ENCODE measurements at regions not wholly inside any gene's neighbourhood (a gene's known extent, or its start where the extent isn't known, plus 50 kb on each side); places are given as distances from the start of the nearest gene placed in this dataset.

DNA sequence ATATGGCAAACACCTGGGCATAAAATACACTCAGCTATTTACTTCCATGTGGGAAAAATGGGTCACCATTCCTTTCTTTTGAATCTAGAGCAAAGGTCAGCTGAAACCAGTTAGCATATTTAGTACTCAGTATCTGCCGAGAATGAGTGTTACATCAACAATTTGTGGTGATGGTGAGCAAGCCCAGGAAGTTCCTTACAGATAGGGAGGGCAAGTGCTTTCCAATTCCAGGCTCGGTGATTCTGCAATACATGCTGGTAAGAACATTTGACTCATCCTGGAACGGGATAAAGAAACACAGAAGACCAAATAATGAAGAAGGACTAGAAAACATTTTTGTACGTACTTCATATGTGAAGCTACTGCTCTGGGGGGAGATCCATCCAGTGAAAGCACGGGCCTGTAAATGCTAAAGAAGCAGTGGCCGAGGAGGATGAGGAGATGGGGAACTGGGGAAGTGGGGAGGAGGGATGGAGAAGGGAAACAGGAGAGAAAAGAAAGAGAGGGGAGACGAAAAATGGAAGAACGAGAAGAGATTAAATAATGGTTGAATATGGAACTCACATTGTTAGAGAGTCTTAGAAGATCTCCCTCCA is 251.9 kb downstream of the TTC32 start:
- H3K9ac ChIP-seq (ENCODE audit: low read length): no peak overlapping the region
- H3K36me3 ChIP-seq (replicated peaks; ENCODE audit: insufficient read depth, low read length): no peaks in the 10 kb centered on the region
- no peaks in the 10 kb centered on the region for H3K9me3 ChIP-seq (replicated peaks; ENCODE audit: insufficient read depth, low read length)
- no peak for DNase-seq
- no peaks in the 10 kb centered on the region for H4K20me1 ChIP-seq (ENCODE audit: insufficient read depth, low read length)
- TF ChIP-seq EZH2phosphoT487 (IDR thresholded peaks at IDR 0.05; ENCODE audit: low read length) (no peak), EZH2 (optimal IDR thresholded peaks at IDR 0.05; ENCODE audit: low read depth, low read length) (no peak)
- TF ChIP-seq, protein P1, sequence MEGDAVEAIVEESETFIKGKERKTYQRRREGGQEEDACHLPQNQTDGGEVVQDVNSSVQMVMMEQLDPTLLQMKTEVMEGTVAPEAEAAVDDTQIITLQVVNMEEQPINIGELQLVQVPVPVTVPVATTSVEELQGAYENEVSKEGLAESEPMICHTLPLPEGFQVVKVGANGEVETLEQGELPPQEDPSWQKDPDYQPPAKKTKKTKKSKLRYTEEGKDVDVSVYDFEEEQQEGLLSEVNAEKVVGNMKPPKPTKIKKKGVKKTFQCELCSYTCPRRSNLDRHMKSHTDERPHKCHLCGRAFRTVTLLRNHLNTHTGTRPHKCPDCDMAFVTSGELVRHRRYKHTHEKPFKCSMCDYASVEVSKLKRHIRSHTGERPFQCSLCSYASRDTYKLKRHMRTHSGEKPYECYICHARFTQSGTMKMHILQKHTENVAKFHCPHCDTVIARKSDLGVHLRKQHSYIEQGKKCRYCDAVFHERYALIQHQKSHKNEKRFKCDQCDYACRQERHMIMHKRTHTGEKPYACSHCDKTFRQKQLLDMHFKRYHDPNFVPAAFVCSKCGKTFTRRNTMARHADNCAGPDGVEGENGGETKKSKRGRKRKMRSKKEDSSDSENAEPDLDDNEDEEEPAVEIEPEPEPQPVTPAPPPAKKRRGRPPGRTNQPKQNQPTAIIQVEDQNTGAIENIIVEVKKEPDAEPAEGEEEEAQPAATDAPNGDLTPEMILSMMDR (IDR thresholded peaks at IDR 0.05; ENCODE audit: low read length): no peak
- H3K4me3 ChIP-seq (ENCODE audit: low read length): no peak overlapping the region
- no peak overlapping the region for H3K4me2 ChIP-seq (ENCODE audit: low read depth, low read length)
- H3K4me1 ChIP-seq (ENCODE audit: low read length): no peaks in the 10 kb centered on the region
- H2AFZ ChIP-seq (ENCODE audit: low read length): no peak overlapping the region
- H3K79me2 ChIP-seq (ENCODE audit: low read length): no peaks in the 10 kb centered on the region
- no peak overlapping the region for H3K27ac ChIP-seq (ENCODE audit: low read length)
- H3K9me2 ChIP-seq (replicated peaks; ENCODE audit: insufficient read depth, low read length): no peaks in the 10 kb centered on the region
- H3K27me3 ChIP-seq (replicated peaks; ENCODE audit: insufficient read depth, low read length): no peaks in the 10 kb centered on the region
- no peaks in the 10 kb centered on the region for H3F3A ChIP-seq (ENCODE audit: insufficient read depth, low read length)

DNA sequence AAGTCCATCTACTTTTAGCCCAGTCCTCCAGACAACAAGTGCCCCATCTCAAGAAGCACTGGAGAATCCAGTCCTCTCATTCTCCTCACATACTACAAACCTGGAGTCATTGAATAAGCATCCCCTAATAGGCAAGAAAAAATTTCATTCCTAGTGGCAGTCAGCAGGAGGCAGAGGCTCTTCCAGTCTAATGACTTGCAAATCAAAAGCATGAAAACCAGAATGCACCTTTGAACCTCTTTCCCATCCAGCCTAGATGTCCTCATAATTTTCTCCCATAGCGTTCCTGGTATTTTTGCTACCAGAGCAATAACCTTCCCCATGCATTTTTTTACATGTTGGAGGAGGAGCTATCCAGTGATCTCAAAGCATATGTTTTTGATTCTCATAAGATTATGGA is 252.6 kb downstream of the TTC32 start:
- H3K79me2 ChIP-seq (ENCODE audit: low read length): no peaks in the 10 kb centered on the region
- no peaks in the 10 kb centered on the region for H4K20me1 ChIP-seq (ENCODE audit: insufficient read depth, low read length)
- no peaks in the 10 kb centered on the region for H3K4me1 ChIP-seq (ENCODE audit: low read length)
- H3K36me3 ChIP-seq (replicated peaks; ENCODE audit: insufficient read depth, low read length): no peaks in the 10 kb centered on the region
- no peaks in the 10 kb centered on the region for H3K9me3 ChIP-seq (replicated peaks; ENCODE audit: insufficient read depth, low read length)
- no peaks in the 10 kb centered on the region for H3K27me3 ChIP-seq (replicated peaks; ENCODE audit: insufficient read depth, low read length)
- no peak overlapping the region for H3K27ac ChIP-seq (ENCODE audit: low read length)
- H3K9ac ChIP-seq (ENCODE audit: low read length): no peak overlapping the region
- H3K4me3 ChIP-seq (ENCODE audit: low read length): no peak overlapping the region
- no peak for DNase-seq
- TF ChIP-seq EZH2 (optimal IDR thresholded peaks at IDR 0.05; ENCODE audit: low read depth, low read length) (no peak), EZH2phosphoT487 (IDR thresholded peaks at IDR 0.05; ENCODE audit: low read length) (no peak)
- TF ChIP-seq, protein P1 (IDR thresholded peaks at IDR 0.05; ENCODE audit: low read length): no peak
- no peaks in the 10 kb centered on the region for H3K9me2 ChIP-seq (replicated peaks; ENCODE audit: insufficient read depth, low read length)
- H2AFZ ChIP-seq (ENCODE audit: low read length): no peak overlapping the region
- no peaks in the 10 kb centered on the region for H3F3A ChIP-seq (ENCODE audit: insufficient read depth, low read length)
- no peak overlapping the region for H3K4me2 ChIP-seq (ENCODE audit: low read depth, low read length)

DNA sequence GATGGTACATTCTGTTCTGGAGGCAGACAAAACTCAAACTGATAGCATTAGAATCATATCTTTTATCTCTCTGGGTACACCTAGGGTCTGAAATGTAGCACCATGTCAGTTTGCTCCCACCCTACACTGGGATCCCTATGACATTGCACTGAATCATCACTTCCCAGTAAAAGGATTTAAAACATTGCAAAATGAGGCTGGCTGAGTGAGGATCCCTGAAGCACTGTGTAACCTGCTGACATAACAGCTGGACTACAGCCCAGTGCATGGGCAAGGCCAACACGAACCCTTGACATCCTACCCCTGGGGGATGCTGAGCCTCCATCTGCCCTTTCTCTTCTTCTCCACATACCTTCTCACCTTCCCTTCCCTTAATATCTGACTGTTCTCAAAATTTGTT is 253.2 kb downstream of the TTC32 start:
- DNase-seq: no peak
- no peak overlapping the region for H3K4me3 ChIP-seq (ENCODE audit: low read length)
- no peaks in the 10 kb centered on the region for H3K9me3 ChIP-seq (replicated peaks; ENCODE audit: insufficient read depth, low read length)
- H3K27ac ChIP-seq (ENCODE audit: low read length): no peak overlapping the region
- TF ChIP-seq EZH2phosphoT487 (IDR thresholded peaks at IDR 0.05; ENCODE audit: low read length) (no peak), EZH2 (optimal IDR thresholded peaks at IDR 0.05; ENCODE audit: low read depth, low read length) (no peak)
- TF ChIP-seq, protein P1 (IDR thresholded peaks at IDR 0.05; ENCODE audit: low read length): no peak
- no peaks in the 10 kb centered on the region for H3K27me3 ChIP-seq (replicated peaks; ENCODE audit: insufficient read depth, low read length)
- H3K9ac ChIP-seq (ENCODE audit: low read length): no peak overlapping the region
- no peaks in the 10 kb centered on the region for H3K9me2 ChIP-seq (replicated peaks; ENCODE audit: insufficient read depth, low read length)
- no peak overlapping the region for H3K4me2 ChIP-seq (ENCODE audit: low read depth, low read length)
- no peaks in the 10 kb centered on the region for H4K20me1 ChIP-seq (ENCODE audit: insufficient read depth, low read length)
- no peaks in the 10 kb centered on the region for H3K79me2 ChIP-seq (ENCODE audit: low read length)
- H3F3A ChIP-seq (ENCODE audit: insufficient read depth, low read length): 0 out of 2 replicates have a peak, but pooled peaks cover under 1% of the 10 kb centered on the region
- H3K36me3 ChIP-seq (replicated peaks; ENCODE audit: insufficient read depth, low read length): no peaks in the 10 kb centered on the region
- no peak overlapping the region for H2AFZ ChIP-seq (ENCODE audit: low read length)
- peaks cover 3% of the 10 kb centered on the region; the same call in 1 of the 2 replicates for H3K4me1 ChIP-seq (ENCODE audit: low read length)

Measured in MM.1S (cell line).